Stimulated activated CD4-positive, alpha-beta T cell treated with anti-CD3 and anti-CD28 coated beads, Interleukin-12 subunit alpha, Interleukin-12 subunit beta, amount 100 ng/mL, for 24 hours (primary cell): ENCODE measurements at regions not wholly inside any gene's neighbourhood (a gene's known extent, or its start where the extent isn't known, plus 50 kb on each side); places are given as distances from the start of the nearest gene placed in this dataset.
"Not testable (repeated sequence)": the region's sequence is repeated elsewhere in the genome, so short reads cannot be mapped to it uniquely, and the experiment has no call there.

Experiments
- DNase-seq, 2 experiments: peaks; one replicate each; pipeline ENCODE4 v3.0.0-alpha.2; 2020; ENCODE audit warnings: low read depth in 2 of 2

GRCh38 chr1:192418552-192419285, 101.9 kb downstream of the RGS21 start:
- no peak for DNase-seq

- no peak for DNase-seq
Measured at GRCh38 chr1:192430644-192431043, 113.9 kb downstream of the RGS21 start.

DNA sequence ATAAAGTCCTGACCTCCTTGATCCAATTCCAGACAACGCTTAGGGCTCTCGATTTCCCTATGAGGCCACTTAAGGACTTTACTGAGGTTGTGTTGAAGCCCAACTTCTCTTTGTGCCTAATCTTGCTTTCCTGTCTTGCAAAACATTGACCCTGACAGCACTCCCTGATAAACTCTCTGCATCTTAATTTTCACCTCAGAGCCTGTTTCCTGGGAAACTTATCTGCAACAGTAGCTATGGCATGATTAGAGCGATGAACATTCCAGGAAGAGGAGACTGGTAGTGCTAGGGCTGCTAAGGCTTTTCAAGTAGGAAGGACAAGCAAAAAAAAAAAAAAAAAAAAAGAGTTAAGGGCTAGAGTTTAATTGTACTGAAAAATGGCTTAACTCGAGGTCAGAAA, 118.9 kb downstream of the RGS21 start:
- no peak for DNase-seq

DNA sequence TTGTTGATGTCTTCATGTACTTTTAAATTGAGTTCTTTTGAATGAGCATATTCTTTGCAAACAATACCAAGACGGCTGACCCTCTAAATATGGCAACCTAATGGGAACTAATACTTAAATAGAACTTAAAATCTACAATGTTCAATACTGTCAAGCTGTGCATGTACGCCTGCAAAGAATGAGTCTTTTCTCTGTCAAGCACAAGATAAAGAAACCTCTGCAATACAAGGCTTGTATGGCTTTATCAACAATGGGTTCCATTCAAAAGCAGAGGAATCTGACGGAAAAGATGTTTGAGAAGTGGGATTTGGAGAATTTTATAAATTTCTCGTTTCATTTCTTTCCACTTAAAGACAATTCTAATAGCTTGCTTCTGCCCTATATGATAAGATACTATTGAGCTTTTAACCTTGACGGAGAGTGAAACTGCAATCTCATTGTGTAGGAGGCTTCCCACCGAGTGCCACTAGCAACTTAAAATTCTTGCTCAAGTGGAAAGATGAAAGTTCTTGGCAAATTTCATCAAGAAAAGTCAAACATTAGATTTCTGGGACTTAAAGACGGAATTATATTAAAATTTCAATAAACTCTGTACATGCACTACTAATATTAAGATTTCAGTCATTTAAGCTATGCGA, 119.8 kb downstream of the RGS21 start:
- no peak for DNase-seq

DNA sequence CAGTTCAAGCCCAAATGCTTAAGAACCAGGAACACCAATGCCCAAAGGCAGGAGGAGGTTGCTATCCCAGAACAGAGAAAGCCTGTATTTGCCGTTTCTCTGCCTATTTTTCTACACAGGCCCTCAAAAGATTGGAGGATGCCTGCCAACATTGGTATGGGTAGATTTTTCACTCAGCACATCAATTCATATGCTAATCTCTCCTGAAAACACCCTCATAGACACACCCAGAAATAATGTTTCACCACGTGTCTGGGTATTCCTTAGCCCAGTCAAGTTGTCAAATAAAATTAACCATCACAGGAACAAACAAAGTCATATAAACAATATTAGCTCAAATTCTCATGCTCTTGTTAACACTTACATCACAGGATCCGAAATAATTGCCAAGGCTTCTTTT, 121.9 kb downstream of the RGS21 start:
- DNase-seq: no peak

- no peak for DNase-seq
Measured at GRCh38 chr1:192439373-192440025, 122.7 kb downstream of the RGS21 start.

- no peak for DNase-seq
Measured at GRCh38 chr1:192441492-192441891, 124.7 kb downstream of the RGS21 start.

DNA sequence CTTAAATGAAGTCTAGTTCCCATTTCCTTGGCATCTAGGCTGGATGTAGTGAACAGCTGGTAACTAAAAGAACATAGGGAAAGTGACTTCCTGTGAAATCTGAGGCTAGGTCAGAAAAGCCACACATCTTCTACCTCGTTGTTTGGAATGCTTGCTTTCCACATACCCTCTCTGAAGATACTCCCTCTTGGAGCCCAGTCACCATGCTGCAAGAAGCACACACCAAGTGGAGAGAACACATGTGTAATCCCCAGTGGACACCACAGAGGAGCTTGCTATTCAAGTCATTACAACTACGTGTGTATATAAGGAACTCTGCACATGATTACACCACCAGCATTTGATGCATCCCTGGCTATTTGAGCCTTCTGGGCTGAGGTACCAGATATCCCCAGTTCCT, 125.9 kb downstream of the RGS21 start:
- DNase-seq: no peak

DNA sequence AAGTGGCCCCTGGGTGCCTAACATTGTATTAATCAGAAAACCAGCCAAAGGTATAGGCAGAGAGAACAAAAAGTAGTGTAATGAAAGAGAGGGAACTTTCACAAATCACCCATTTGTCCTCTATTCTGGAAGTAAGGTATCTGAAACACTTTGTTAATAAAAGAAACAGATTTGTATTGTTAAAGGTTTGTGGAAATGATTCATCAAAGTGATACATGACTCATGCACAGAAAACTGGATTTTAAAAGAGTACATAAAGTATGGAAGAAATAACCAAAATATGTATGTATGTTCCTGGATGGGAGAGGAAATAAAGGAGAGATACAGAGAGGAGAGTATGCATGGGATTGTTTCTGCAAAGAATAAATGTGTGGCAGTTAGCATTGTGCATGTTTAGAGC, 126.8 kb downstream of the RGS21 start:
- DNase-seq: no peak

DNA sequence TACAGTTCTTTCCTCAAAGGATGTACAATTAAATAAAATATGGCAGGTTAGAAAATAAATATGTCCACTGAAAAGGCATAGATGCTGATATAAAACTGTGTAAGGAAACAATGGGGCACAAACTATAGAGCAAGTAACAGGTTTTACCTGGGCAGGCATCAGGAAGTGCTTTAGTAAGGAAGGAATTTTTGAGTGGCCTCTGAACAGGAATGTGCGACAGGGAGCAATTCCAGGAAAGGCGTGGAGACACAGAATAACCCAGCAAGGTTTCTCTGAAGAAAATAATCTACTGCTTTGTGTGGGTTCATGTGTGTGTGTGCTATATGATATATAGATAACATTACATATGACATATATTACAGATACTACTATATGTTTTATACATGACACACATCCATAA, 128.4 kb downstream of the RGS21 start:
- no peak for DNase-seq

DNA sequence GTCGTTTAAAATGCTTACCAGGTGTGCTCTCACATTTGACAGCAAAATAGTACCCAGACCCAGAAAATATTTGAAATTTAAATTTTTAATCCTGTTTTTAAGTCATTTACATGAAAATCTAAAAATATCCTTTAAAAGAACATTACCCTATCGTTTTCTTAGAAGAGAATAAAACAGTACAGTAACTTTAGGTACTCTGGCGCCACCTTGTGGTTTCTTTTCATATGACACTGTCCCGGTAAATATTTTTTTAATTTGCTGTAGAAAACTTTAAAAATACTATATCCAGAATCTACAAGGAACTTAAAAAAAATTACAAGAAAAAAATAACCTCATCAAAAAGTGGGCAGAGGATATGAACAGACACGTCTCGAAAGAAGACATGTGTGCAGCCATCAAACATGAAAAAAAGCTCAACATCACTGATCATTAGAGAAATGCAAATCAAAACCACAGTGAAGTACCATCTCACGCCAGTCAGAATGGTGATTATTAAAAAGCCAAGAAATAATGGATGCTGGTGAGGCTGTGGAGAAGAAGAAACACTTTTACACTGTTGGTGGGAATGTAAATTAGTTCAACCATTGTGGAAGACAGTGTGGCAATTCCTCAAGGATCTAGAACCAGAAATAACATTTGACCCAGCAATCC, 129.2 kb downstream of the RGS21 start:
- peak in 1 of 2 experiments; percentile 52 for DNase-seq

GRCh38 chr1:192448026-192448578, 127.5 kb upstream of the RGS1 start:
- DNase-seq: no peak

DNA sequence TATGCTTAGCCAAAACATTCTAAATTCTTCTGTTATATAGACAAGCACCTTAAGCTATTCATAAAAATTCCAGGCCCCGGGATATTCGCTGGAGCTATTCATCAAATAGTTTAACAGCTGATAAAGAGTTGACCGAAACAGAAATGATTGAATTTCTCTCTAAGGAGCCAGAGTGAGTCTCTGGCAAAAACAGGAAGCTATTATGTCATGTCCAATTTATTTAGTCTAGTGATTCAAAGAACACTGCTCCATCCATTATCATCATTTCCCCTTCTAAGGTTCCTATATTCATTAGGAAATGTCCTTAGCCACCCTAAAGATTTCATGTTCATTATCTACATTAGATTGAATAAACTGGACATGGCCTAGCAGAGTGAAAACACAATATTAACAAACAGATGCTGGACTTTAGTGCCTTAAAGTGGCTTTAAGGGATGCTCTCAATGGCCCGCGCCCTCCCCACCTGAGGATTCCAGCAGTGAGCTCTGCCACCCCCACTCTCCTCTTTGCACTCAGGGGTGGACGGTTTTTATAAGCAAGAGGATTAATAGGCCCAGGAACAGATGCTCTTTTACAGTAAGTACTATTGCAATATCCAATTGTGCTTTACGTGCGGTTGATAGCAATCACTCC, 122.1 kb upstream of the RGS1 start:
- DNase-seq: no peak

DNA sequence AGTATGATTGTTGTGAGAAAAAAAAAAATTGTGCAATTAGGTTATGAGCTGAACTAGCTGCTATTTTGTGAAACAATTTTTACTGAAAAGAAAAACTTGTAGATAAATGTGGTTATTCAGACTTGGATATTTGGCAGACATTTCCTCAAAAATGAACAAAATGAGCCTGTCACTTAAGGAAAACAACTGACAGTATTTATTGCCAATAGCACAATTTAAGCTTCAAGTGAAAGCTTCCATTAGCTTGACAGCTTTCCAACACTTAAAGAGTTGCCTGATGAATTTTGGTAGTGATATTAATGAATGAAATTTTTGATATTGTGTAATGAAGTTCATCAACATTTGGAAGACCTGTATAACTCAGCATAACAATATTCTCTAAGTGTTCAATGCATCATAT, 116.1 kb upstream of the RGS1 start:
- DNase-seq: no peak

DNA sequence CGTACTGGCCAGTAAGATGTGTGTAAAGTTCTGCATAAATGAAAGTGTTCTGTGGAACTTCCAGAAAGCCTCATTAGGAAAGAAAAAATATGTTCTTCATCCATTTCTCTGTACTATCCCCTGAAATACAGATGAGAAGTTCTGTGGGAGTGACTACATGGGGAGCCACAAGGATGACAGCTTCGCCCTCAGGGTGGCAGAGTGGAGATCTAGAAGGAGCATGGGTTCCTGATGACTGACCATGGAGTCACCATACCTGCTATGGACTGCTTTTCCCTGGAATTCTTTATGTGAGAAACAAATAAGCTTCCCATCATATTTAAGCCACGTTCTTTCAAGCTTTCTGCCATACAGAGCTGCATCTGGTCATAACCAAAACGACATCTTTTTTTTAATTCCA, 113.9 kb upstream of the RGS1 start:
- DNase-seq: no peak

GRCh38 chr1:192462616-192463015, 113.0 kb upstream of the RGS1 start:
- DNase-seq: no peak

DNA sequence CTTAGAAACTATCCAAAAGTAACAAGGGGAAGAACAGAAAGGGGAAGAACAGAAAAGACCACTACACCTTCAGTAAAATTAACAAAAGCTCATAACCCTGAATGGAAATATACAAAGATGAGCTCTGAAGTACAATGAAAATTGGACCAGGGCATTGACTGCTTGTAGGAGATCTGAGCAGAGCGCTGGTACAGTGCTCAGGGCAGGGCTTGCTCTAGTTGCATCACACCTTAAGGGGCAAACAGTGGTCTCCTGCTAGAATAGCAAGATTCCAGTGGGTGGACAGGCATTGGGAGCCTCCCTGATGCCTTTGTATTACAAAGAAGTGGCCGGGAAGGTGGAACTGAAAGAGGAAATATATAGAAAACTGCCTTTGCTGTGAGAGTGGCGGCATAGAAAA, 111.9 kb upstream of the RGS1 start:
- DNase-seq: no peak

GRCh38 chr1:192465221-192465620, 110.4 kb upstream of the RGS1 start:
- not testable (repeated sequence) for DNase-seq

DNA sequence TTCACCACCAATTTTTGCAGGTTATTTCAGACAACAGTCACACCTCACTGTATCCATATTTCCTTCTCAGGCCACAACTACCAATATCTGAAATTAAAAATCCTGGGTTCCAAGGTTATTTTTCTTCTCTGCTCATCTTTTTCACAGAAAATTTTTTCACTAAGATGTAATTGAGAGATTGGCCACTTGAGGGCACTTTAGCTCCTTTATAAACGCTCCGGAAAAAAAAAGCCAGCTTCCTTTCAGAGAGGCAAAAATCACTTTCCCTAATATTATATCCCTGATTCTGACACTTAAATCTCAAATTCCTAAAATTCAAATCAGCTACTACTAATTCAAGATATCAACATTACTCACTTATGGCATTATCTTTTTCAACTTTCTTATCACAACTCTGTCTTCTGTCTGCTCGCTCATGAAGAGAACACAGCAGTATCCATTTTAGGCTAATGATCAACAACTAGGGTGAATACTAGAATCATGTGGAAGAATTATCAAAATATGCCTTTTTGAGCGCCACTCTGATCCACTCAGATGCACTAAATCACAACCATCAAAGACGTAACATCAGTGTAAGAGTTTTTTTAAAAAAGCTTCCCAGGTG, 101.4 kb upstream of the RGS1 start:
- DNase-seq: no peak

DNA sequence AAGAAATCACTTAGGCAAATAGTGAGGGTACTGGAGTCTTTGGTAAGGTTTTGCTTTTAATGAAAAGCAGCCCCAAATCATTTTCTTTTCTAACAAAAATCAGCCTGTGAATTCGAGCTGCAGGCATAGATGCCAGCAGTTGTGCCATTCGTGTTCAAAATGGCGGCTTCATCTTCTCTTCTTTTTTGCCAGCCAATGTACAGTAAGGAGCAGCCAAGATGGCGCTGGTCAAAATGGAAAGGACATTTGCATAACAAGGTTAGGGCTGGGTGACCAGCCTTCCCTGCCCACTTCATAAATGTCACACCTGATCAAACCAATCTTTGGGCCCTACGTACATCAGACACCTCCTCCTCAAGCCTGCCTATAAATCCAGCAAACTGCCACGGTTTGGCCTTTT, 100.2 kb upstream of the RGS1 start:
- DNase-seq: no peak

DNA sequence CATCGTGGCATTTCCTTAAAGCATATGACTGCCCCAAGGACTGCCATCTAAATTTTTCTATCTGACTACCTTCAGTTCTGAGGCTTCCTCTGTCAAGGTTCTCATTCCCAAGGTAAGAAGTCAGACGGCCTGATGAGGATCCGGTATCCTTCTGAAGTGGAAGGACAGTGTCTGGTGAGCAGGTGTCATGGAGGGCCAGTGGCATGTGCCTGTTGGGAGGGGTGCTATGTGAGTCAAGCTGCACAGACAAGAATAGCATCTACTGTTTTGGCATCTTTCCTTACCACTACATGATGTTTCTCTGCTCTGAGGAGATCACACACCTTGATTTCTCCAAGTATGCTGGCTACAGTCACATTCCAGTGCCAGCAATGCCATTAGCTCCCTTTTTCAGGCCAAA, 99.6 kb upstream of the RGS1 start:
- no peak for DNase-seq
